ENCODE measurements at regions not wholly inside any gene's neighbourhood (a gene's known extent, or its start where the extent isn't known, plus 50 kb on each side); places are given as distances from the start of the nearest gene placed in this dataset.
A peak's percentile ranks its signal among the peaks of the same experiment; 100 is the strongest.

DNA sequence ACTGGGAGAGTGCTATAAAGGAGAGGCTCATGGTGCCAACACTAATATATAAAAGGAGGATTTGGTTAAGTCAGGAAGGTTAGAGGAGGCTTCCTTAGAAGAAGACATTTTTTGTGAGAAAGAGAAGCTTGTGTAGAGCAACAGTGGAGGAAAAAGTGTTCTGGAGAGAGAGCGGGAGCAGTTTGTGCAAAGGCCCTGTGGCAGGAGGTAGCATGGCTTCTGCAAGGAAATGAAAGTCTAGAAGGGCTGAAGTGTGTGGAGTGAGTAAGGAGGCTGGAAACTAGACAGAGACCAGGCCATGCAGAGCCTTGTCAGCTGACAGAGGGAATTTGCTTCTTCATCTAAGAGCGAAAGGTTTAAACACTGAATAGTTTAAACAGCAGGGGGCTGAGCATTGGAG is 64.4 kb upstream of the ARAP3 start:
- Histone ChIP-seq H3K36me3 (ENCODE audit: insufficient read depth, low read length) (no peaks in the 10 kb centered on the region), H3F3A (ENCODE audit: insufficient read depth, low read length, poor library complexity, severe bottlenecking) (peaks cover 4% of the 10 kb centered on the region), H3K9me2 (ENCODE audit: insufficient read depth, low read length) (no peaks in the 10 kb centered on the region), H3K27me3 (ENCODE audit: insufficient read depth, low read depth, low read length) (no peaks in the 10 kb centered on the region), H3K4me2 (ENCODE audit: low read length) (peak overlapping the region; percentile 48), H2AFZ (ENCODE audit: low read depth, low read length) (no peak overlapping the region), H3K4me3 (ENCODE audit: low read length) (peak overlapping the region; percentile 51), H3K79me2 (replicated peaks; ENCODE audit: insufficient read depth, low read length) (no peaks in the 10 kb centered on the region), H3K9ac (ENCODE audit: low read length) (peak overlapping the region; percentile 63), H3K9me3 (ENCODE audit: low read length) (no peaks in the 10 kb centered on the region), H4K20me1 (ENCODE audit: insufficient read depth) (no peaks in the 10 kb centered on the region), H3K27ac (ENCODE audit: low read length) (peak overlapping the region; percentile 83)
- TF ChIP-seq, protein P1, sequence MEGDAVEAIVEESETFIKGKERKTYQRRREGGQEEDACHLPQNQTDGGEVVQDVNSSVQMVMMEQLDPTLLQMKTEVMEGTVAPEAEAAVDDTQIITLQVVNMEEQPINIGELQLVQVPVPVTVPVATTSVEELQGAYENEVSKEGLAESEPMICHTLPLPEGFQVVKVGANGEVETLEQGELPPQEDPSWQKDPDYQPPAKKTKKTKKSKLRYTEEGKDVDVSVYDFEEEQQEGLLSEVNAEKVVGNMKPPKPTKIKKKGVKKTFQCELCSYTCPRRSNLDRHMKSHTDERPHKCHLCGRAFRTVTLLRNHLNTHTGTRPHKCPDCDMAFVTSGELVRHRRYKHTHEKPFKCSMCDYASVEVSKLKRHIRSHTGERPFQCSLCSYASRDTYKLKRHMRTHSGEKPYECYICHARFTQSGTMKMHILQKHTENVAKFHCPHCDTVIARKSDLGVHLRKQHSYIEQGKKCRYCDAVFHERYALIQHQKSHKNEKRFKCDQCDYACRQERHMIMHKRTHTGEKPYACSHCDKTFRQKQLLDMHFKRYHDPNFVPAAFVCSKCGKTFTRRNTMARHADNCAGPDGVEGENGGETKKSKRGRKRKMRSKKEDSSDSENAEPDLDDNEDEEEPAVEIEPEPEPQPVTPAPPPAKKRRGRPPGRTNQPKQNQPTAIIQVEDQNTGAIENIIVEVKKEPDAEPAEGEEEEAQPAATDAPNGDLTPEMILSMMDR (IDR thresholded peaks at IDR 0.05; ENCODE audit: poor library complexity, severe bottlenecking): no peak
- TF ChIP-seq RAD21 (conservative IDR thresholded peaks at IDR 0.05) (no peak), POLR2AphosphoS5 (IDR thresholded peaks at IDR 0.05) (no peak), EZH2 (IDR thresholded peaks at IDR 0.05; ENCODE audit: borderline replicate concordance, insufficient read depth, low read length, poor library complexity, severe bottlenecking) (no peak)

DNA sequence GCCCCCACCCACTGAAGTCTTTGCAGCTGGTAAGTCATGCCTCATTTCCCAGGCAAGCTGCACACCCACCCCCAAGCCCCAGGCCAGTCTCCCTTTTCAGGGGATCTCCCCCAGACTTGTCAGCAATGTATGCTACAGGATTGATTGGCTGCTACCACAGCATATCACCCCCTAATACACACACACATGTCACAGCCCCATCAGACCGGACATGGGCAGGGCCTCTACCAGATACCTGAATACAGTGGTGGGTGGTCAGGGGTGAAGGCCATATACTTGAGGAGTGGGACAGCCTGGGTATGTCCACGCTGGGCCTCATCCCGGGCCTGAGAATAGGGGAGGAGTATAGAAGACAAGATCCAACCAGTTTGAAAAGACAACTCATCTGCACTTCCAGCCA is 63.4 kb upstream of the ARAP3 start:
- H3K36me3 ChIP-seq (ENCODE audit: insufficient read depth, low read length): no peaks in the 10 kb centered on the region
- no peak overlapping the region for H3K9ac ChIP-seq (ENCODE audit: low read length)
- H4K20me1 ChIP-seq (ENCODE audit: insufficient read depth): no peaks in the 10 kb centered on the region
- no peak overlapping the region for H3K4me2 ChIP-seq (ENCODE audit: low read length)
- no peak overlapping the region for H2AFZ ChIP-seq (ENCODE audit: low read depth, low read length)
- H3K9me2 ChIP-seq (ENCODE audit: insufficient read depth, low read length): no peaks in the 10 kb centered on the region
- H3F3A ChIP-seq (ENCODE audit: insufficient read depth, low read length, poor library complexity, severe bottlenecking): peaks cover 4% of the 10 kb centered on the region
- H3K4me3 ChIP-seq (ENCODE audit: low read length): no peak overlapping the region
- H3K79me2 ChIP-seq (replicated peaks; ENCODE audit: insufficient read depth, low read length): no peaks in the 10 kb centered on the region
- no peaks in the 10 kb centered on the region for H3K9me3 ChIP-seq (ENCODE audit: low read length)
- no peak overlapping the region for H3K27ac ChIP-seq (ENCODE audit: low read length)
- H3K27me3 ChIP-seq (ENCODE audit: insufficient read depth, low read depth, low read length): no peaks in the 10 kb centered on the region
- TF ChIP-seq TAF1 (IDR thresholded peaks at IDR 0.05; ENCODE audit: low read depth) (no peak), EP300 (conservative IDR thresholded peaks at IDR 0.05; ENCODE audit: poor library complexity, severe bottlenecking) (no peak)
- TF ChIP-seq, protein P1 (IDR thresholded peaks at IDR 0.05; ENCODE audit: poor library complexity, severe bottlenecking): no peak

DNA sequence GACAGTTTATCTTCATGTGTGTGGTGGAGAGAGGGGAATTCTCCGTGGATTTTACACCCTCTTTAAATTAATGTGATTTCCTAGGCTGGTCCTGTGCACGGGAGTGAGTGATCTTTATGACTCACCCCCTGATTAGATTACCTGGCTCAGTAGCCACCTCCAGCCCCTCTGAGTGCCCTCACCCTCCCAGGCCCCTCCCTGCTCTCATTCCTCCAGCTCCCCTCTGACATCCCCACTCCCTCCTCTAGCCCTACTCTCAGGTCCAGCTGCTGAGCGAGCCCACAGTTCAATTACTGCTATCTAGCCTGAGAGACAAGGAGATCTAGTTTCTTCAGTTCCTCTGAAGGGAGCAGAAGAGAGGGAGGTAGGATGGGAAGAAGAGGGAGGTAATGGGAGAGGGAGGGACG is 61.8 kb upstream of the ARAP3 start:
- Histone ChIP-seq H4K20me1 (ENCODE audit: insufficient read depth) (no peaks in the 10 kb centered on the region), H2AFZ (ENCODE audit: low read depth, low read length) (no peak overlapping the region), H3K36me3 (ENCODE audit: insufficient read depth, low read length) (no peaks in the 10 kb centered on the region), H3K9me2 (ENCODE audit: insufficient read depth, low read length) (no peaks in the 10 kb centered on the region), H3K9ac (ENCODE audit: low read length) (peak overlapping the region; percentile 0), H3K27me3 (ENCODE audit: insufficient read depth, low read depth, low read length) (no peaks in the 10 kb centered on the region), H3K9me3 (ENCODE audit: low read length) (no peaks in the 10 kb centered on the region), H3K4me3 (ENCODE audit: low read length) (no peak overlapping the region), H3K4me2 (ENCODE audit: low read length) (no peak overlapping the region), H3F3A (ENCODE audit: insufficient read depth, low read length, poor library complexity, severe bottlenecking) (peaks cover 4% of the 10 kb centered on the region), H3K79me2 (replicated peaks; ENCODE audit: insufficient read depth, low read length) (no peaks in the 10 kb centered on the region), H3K27ac (ENCODE audit: low read length) (peak overlapping the region; percentile 39)
- TF ChIP-seq, protein P2, sequence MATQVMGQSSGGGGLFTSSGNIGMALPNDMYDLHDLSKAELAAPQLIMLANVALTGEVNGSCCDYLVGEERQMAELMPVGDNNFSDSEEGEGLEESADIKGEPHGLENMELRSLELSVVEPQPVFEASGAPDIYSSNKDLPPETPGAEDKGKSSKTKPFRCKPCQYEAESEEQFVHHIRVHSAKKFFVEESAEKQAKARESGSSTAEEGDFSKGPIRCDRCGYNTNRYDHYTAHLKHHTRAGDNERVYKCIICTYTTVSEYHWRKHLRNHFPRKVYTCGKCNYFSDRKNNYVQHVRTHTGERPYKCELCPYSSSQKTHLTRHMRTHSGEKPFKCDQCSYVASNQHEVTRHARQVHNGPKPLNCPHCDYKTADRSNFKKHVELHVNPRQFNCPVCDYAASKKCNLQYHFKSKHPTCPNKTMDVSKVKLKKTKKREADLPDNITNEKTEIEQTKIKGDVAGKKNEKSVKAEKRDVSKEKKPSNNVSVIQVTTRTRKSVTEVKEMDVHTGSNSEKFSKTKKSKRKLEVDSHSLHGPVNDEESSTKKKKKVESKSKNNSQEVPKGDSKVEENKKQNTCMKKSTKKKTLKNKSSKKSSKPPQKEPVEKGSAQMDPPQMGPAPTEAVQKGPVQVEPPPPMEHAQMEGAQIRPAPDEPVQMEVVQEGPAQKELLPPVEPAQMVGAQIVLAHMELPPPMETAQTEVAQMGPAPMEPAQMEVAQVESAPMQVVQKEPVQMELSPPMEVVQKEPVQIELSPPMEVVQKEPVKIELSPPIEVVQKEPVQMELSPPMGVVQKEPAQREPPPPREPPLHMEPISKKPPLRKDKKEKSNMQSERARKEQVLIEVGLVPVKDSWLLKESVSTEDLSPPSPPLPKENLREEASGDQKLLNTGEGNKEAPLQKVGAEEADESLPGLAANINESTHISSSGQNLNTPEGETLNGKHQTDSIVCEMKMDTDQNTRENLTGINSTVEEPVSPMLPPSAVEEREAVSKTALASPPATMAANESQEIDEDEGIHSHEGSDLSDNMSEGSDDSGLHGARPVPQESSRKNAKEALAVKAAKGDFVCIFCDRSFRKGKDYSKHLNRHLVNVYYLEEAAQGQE (IDR thresholded peaks at IDR 0.05; ENCODE audit: borderline replicate concordance): no peak
- TF ChIP-seq TAF1 (IDR thresholded peaks at IDR 0.05; ENCODE audit: low read depth): no peak
- no peak for TF ChIP-seq EP300 (conservative IDR thresholded peaks at IDR 0.05; ENCODE audit: poor library complexity, severe bottlenecking)
- TF ChIP-seq SMC3 (conservative IDR thresholded peaks at IDR 0.05; ENCODE audit: poor library complexity): no peak
- no peak for TF ChIP-seq RAD21 (conservative IDR thresholded peaks at IDR 0.05)
- TF ChIP-seq, protein P1 (IDR thresholded peaks at IDR 0.05; ENCODE audit: poor library complexity, severe bottlenecking): no peak

All from neural cell (in vitro differentiated cells).